ENCODE measurements at regions not wholly inside any gene's neighbourhood (a gene's known extent, or its start where the extent isn't known, plus 50 kb on each side); places are given as distances from the start of the nearest gene placed in this dataset.
"Not testable (repeated sequence)": the region's sequence is repeated elsewhere in the genome, so short reads cannot be mapped to it uniquely, and the experiment has no call there.

GRCh38 chr16:61418802-61419201 is 617.4 kb downstream of the CDH8 start:
- BruUV-seq (replicated peaks); CTCF ChIA-PET (ENCODE audit: low intra/inter-chr PET ratio, low total read pairs); H3K79me2 ChIP-seq (ENCODE audit: insufficient read depth, low read length); H3K27ac ChIP-seq (ENCODE audit: extremely low read length, insufficient read depth, low read length); H4K20me1 ChIP-seq (ENCODE audit: insufficient read depth, low read length); H3K4me3 ChIP-seq (replicated peaks in 1 of 3; ENCODE audit: insufficient read depth in 1 of 3, low read depth in 2 of 3, low read length in 3 of 3); FAIRE-seq; ATAC-seq; H3K9ac ChIP-seq (ENCODE audit: insufficient read depth, low read depth, low read length); H2AFZ ChIP-seq (ENCODE audit: low read length); H3K36me3 ChIP-seq (replicated peaks in 1 of 2; ENCODE audit: control insufficient read depth in 1 of 2, insufficient read depth in 2 of 2, low read length in 2 of 2); H3K4me1 ChIP-seq (ENCODE audit: insufficient read depth, low read length); intact Hi-C loops (cut with micrococcal nuclease; ENCODE audit: unreplicated experiment); H3K27me3 ChIP-seq (ENCODE audit: control insufficient read depth in 1 of 2, insufficient read depth in 2 of 2, low read length in 2 of 2); POLR2A ChIA-PET; H3K4me2 ChIP-seq (ENCODE audit: low read depth, low read length); in situ Hi-C loops (cut with HindIII; ENCODE audit: extremely low pct_ligation_motif_present, low pct_unique_long_range_greater_than_20kb); DNase-seq (ENCODE audit: low spot score): not testable (repeated sequence)
- peaks cover 47% of the 10 kb centered on the region for H3K9me3 ChIP-seq (ENCODE audit: low read length)

- H3K9me3 ChIP-seq (ENCODE audit: low read length) = peaks cover 64% of the 10 kb centered on the region
- H3K9ac ChIP-seq (ENCODE audit: insufficient read depth, low read depth, low read length) = no peak overlapping the region
- intact Hi-C loops (cut with micrococcal nuclease; ENCODE audit: unreplicated experiment) = no loop called here
- ChIA-PET CTCF (ENCODE audit: low intra/inter-chr PET ratio, low total read pairs) (no interaction called here), POLR2A (no interaction called here)
- no peaks in the 10 kb centered on the region for H3K27me3 ChIP-seq (ENCODE audit: control insufficient read depth in 1 of 2, insufficient read depth in 2 of 2, low read length in 2 of 2)
- H2AFZ ChIP-seq (ENCODE audit: low read length) = no peak overlapping the region
- BruUV-seq (replicated peaks) = no TSS peak
- in situ Hi-C loops (cut with HindIII; ENCODE audit: extremely low pct_ligation_motif_present, low pct_unique_long_range_greater_than_20kb) = no loop called here
- no peak overlapping the region for H3K27ac ChIP-seq (ENCODE audit: extremely low read length, insufficient read depth, low read length)
- H3K36me3 ChIP-seq (replicated peaks in 1 of 2; ENCODE audit: control insufficient read depth in 1 of 2, insufficient read depth in 2 of 2, low read length in 2 of 2) = no peaks in the 10 kb centered on the region
- FAIRE-seq (no peak), ATAC-seq (no peak), DNase-seq (ENCODE audit: low spot score) (no peak)
- H3K4me3 ChIP-seq (replicated peaks in 1 of 3; ENCODE audit: insufficient read depth in 1 of 3, low read depth in 2 of 3, low read length in 3 of 3) = no peak overlapping the region
- no peaks in the 10 kb centered on the region for H3K79me2 ChIP-seq (ENCODE audit: insufficient read depth, low read length)
- no peaks in the 10 kb centered on the region for H4K20me1 ChIP-seq (ENCODE audit: insufficient read depth, low read length)
- 0% methylated on average over 3 of the region's 3 CpGs for WGBS (ENCODE audit: low lambda C conversion rate)
- TF ChIP-seq ZNF790 (CRISPR knock-in tag; IDR thresholded peaks at IDR 0.05; ENCODE audit: borderline replicate concordance) (no peak), ZNF562 (CRISPR knock-in tag; IDR thresholded peaks at IDR 0.05; ENCODE audit: borderline replicate concordance) (no peak), SMYD3 (CRISPR knock-in tag; IDR thresholded peaks at IDR 0.05) (no peak), PRMT3 (CRISPR knock-in tag; IDR thresholded peaks at IDR 0.05; ENCODE audit: borderline replicate concordance, low read depth) (no peak), ZNF788 (CRISPR knock-in tag; IDR thresholded peaks at IDR 0.05; ENCODE audit: borderline replicate concordance) (no peak), ATF7-NPFF (CRISPR knock-in tag; IDR thresholded peaks at IDR 0.05; ENCODE audit: low read depth) (no peak), CEBPG (CRISPR knock-in tag; IDR thresholded peaks at IDR 0.05) (no peak), CHCHD3 (CRISPR knock-in tag; IDR thresholded peaks at IDR 0.05) (no peak), ZSCAN29 (CRISPR knock-in tag; conservative IDR thresholded peaks at IDR 0.05) (no peak), KMT2A (CRISPR knock-in tag; IDR thresholded peaks at IDR 0.05) (no peak), ZNF75D (CRISPR knock-in tag; IDR thresholded peaks at IDR 0.05; ENCODE audit: borderline replicate concordance) (no peak), ZNF572 (CRISPR knock-in tag; IDR thresholded peaks at IDR 0.05) (no peak), SRSF9 (IDR thresholded peaks at IDR 0.05; ENCODE audit: borderline replicate concordance, insufficient read depth, low read depth, low read length, poor library complexity, severe bottlenecking) (no peak), CERS6 (CRISPR knock-in tag; IDR thresholded peaks at IDR 0.05) (no peak), ZBTB38 (CRISPR knock-in tag; IDR thresholded peaks at IDR 0.05) (no peak)
- TF ChIP-seq, protein P1, sequence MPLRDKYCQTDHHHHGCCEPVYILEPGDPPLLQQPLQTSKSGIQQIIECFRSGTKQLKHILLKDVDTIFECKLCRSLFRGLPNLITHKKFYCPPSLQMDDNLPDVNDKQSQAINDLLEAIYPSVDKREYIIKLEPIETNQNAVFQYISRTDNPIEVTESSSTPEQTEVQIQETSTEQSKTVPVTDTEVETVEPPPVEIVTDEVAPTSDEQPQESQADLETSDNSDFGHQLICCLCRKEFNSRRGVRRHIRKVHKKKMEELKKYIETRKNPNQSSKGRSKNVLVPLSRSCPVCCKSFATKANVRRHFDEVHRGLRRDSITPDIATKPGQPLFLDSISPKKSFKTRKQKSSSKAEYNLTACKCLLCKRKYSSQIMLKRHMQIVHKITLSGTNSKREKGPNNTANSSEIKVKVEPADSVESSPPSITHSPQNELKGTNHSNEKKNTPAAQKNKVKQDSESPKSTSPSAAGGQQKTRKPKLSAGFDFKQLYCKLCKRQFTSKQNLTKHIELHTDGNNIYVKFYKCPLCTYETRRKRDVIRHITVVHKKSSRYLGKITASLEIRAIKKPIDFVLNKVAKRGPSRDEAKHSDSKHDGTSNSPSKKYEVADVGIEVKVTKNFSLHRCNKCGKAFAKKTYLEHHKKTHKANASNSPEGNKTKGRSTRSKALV (CRISPR knock-in tag; IDR thresholded peaks at IDR 0.05) = no peak
- no peak overlapping the region for H3K4me2 ChIP-seq (ENCODE audit: low read depth, low read length)
- H3K4me1 ChIP-seq (ENCODE audit: insufficient read depth, low read length) = no peaks in the 10 kb centered on the region
Measured at GRCh38 chr16:61415126-61415525, 621.1 kb downstream of the CDH8 start.

All from HepG2 (cell line).